ENCODE measurements at regions not wholly inside any gene's neighbourhood (a gene's known extent, or its start where the extent isn't known, plus 50 kb on each side); places are given as distances from the start of the nearest gene placed in this dataset.
"Not testable (repeated sequence)": the region's sequence is repeated elsewhere in the genome, so short reads cannot be mapped to it uniquely, and the experiment has no call there.

GRCh38 chr15:31200735-31201151 is 99.2 kb upstream of the TRPM1 start:
- H3K9me3 ChIP-seq, result no peaks in the 10 kb centered on the region
- H3K4me1 ChIP-seq (ENCODE audit: control insufficient read depth in 1 of 2, insufficient read depth in 1 of 2, low read depth in 1 of 2, low read length in 1 of 2), result peaks cover 32 to 42% of the 10 kb centered on the region in 2 experiments
- peak overlapping the region; percentile 20 for H3K27ac ChIP-seq
- no peaks in the 10 kb centered on the region for H3K36me3 ChIP-seq
- no peaks in the 10 kb centered on the region for H3K27me3 ChIP-seq
- H3K4me3 ChIP-seq (ENCODE audit: low read depth in 1 of 2, low read length in 1 of 2), result no peak overlapping the region
- TF ChIP-seq CTCF (IDR thresholded peaks at IDR 0.05), result peak; percentile 35

GRCh38 chr15:31202953-31203352 is 101.4 kb upstream of the TRPM1 start:
- H3K27me3 ChIP-seq, result no peaks in the 10 kb centered on the region
- no peak for TF ChIP-seq CTCF (IDR thresholded peaks at IDR 0.05)
- no peak overlapping the region for H3K27ac ChIP-seq
- peaks cover 17 to 23% of the 10 kb centered on the region in 2 experiments for H3K4me1 ChIP-seq (ENCODE audit: control insufficient read depth in 1 of 2, insufficient read depth in 1 of 2, low read depth in 1 of 2, low read length in 1 of 2)
- no peaks in the 10 kb centered on the region for H3K36me3 ChIP-seq
- H3K9me3 ChIP-seq, result no peaks in the 10 kb centered on the region
- no peak overlapping the region for H3K4me3 ChIP-seq (ENCODE audit: low read depth in 1 of 2, low read length in 1 of 2)

- H3K4me3 ChIP-seq (ENCODE audit: low read depth in 1 of 2, low read length in 1 of 2), result no peak overlapping the region
- H3K9me3 ChIP-seq, result no peaks in the 10 kb centered on the region
- H3K27ac ChIP-seq, result no peak overlapping the region
- no peaks in the 10 kb centered on the region for H3K36me3 ChIP-seq
- peaks cover 7 to 15% of the 10 kb centered on the region in 2 experiments for H3K4me1 ChIP-seq (ENCODE audit: control insufficient read depth in 1 of 2, insufficient read depth in 1 of 2, low read depth in 1 of 2, low read length in 1 of 2)
- TF ChIP-seq CTCF (IDR thresholded peaks at IDR 0.05), result no peak
- H3K27me3 ChIP-seq, result no peaks in the 10 kb centered on the region
These were observed 102.5 kb upstream of the TRPM1 start for GRCh38 chr15:31203999-31204398.

GRCh38 chr15:31206386-31207181 is 105.1 kb upstream of the TRPM1 start:
- H3K27ac ChIP-seq, result no peak overlapping the region
- H3K9me3 ChIP-seq, result no peaks in the 10 kb centered on the region
- H3K4me1 ChIP-seq (ENCODE audit: control insufficient read depth in 1 of 2, insufficient read depth in 1 of 2, low read depth in 1 of 2, low read length in 1 of 2), result peaks cover 6% of the 10 kb centered on the region in 2 experiments
- TF ChIP-seq CTCF (IDR thresholded peaks at IDR 0.05), result no peak
- no peaks in the 10 kb centered on the region for H3K27me3 ChIP-seq
- no peaks in the 10 kb centered on the region for H3K36me3 ChIP-seq
- no peak overlapping the region for H3K4me3 ChIP-seq (ENCODE audit: low read depth in 1 of 2, low read length in 1 of 2)

- peaks cover 12 to 13% of the 10 kb centered on the region in 2 experiments for H3K4me1 ChIP-seq (ENCODE audit: control insufficient read depth in 1 of 2, insufficient read depth in 1 of 2, low read depth in 1 of 2, low read length in 1 of 2)
These were observed 105.7 kb upstream of the TRPM1 start for GRCh38 chr15:31207246-31207645.

GRCh38 chr15:31207861-31208260 is 106.3 kb upstream of the TRPM1 start:
- H3K36me3 ChIP-seq; H3K4me3 ChIP-seq (ENCODE audit: low read depth in 1 of 2, low read length in 1 of 2); H3K9me3 ChIP-seq; H3K27ac ChIP-seq; H3K27me3 ChIP-seq: not testable (repeated sequence)
- H3K4me1 ChIP-seq (ENCODE audit: control insufficient read depth in 1 of 2, insufficient read depth in 1 of 2, low read depth in 1 of 2, low read length in 1 of 2), result peaks cover 18 to 19% of the 10 kb centered on the region in 2 experiments

More at GRCh38 chr15:31207246-31207645, 105.7 kb upstream of the TRPM1 start:
- H3K4me3 ChIP-seq (ENCODE audit: low read depth in 1 of 2, low read length in 1 of 2), result no peak overlapping the region
- no peaks in the 10 kb centered on the region for H3K27me3 ChIP-seq
- H3K9me3 ChIP-seq, result no peaks in the 10 kb centered on the region
- H3K27ac ChIP-seq, result no peak overlapping the region
- no peaks in the 10 kb centered on the region for H3K36me3 ChIP-seq
- no peak for TF ChIP-seq CTCF (IDR thresholded peaks at IDR 0.05)

All from neutrophil (primary cell).